Upper lobe of left lung (tissue), 4 donors: ENCODE measurements at regions not wholly inside any gene's neighbourhood (a gene's known extent, or its start where the extent isn't known, plus 50 kb on each side); places are given as distances from the start of the nearest gene placed in this dataset.

ENCODE experiments used
- CTCF ChIP-seq, 6 experiments: fragments of 450-650 bp in 4 of 6; fragments of 200-600 bp in 2 of 6; sonication (generic) in 2 of 6; IDR thresholded peaks; one replicate each; pipeline ENCODE4 v1.5.1; 2016 to 2019; ENCODE audit warnings: antibody characterized with exemption in 6 of 6
- POLR2AphosphoS5 ChIP-seq, 2 donors: sonication (generic); formaldehyde crosslinking; IDR thresholded peaks; one replicate each; pipeline ENCODE4 v1.5.1; 2017; ENCODE audit warnings: antibody characterized with exemption in 2 of 2

GRCh38 chr6:133707456-133707855 lies 181.5 kb upstream of the TCF21 start:
- TF ChIP-seq CTCF (IDR thresholded peaks at IDR 0.05): no peak
- TF ChIP-seq POLR2AphosphoS5 (IDR thresholded peaks at IDR 0.05): no peak
